HG03064 (cell line): ENCODE measurements at regions not wholly inside any gene's neighbourhood (a gene's known extent, or its start where the extent isn't known, plus 50 kb on each side); places are given as distances from the start of the nearest gene placed in this dataset.
"Not testable (repeated sequence)": the region's sequence is repeated elsewhere in the genome, so short reads cannot be mapped to it uniquely, and the experiment has no call there.

Source experiments
- ATAC-seq: cut with Tn5 transposase; IDR thresholded peaks from one replicate; pipeline ENCODE4 v1.9.1; 2021; ENCODE audit warnings: low read depth; ENCODE audit not compliant: unreplicated experiment

DNA sequence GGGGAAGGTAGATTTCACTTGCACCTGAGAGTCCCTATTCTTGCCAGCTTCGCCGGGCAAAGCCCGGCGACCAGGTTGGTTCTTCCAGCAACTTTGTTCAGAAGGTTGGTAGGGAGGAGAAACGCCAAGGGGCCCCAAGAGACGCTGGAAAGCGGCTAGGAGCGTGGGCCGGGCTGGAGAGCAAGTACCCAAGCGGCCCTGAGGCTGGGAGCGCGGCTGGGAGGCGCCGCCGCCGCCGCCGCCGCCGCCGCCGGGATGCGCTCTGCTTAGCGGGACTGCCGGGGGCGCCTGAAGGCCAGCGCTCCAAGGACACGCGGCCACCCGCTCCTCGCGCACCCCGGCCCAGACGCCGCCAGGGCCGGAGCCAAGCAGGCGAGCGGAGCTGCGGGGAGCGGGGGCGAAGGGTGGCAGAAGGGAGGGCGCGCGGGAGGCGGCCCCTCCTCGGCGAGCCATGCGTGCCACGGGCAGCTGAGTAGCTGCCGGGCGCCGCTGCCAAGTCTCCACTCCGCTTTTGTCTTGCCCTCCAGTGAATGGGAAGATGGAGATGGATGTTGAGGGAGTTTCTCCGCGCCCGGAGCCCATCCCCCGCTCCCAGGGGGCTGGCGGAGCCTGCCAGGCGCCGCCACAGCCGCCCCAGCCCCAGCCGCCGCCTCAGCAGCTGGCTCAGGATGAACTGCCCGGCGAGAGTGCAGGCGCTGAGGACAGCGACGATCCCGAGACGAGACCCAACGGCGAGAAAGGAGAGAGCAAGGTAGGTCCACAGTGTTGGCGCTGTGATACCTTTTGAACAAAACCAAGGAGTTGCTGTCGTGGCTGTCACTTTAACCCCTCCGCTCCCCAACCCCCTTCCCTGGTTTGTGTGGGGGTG lies 227.4 kb upstream of the AZI2 start:
- no peak for ATAC-seq

DNA sequence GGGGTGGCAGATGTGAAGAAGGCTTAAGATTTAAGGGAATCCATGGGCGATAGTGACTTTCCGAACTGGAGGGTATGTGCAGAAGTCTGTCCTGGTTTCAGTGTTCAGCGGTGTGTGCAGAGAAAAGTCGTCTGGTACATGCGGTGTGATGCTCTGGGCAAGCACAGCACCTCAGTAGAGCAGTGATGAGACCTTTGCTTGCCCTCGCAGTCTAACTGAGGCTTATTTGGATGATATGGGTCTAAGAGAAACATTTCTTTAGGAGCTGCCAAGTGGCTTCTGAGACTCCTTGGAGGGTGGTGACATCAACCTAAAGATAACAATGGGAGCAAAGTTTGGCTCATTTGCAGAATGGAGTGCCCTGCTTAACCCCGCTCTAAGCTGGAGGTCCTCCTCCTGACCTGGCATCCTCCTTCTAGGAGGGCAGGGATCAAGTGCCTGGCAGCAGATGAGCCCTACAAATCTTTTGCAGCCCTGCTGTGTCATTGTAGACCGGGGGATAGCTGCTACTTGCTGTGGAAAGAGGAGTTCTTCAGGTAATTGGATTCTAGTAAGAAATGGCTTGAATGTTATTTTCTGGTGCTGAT lies 228.1 kb upstream of the AZI2 start:
- no peak for ATAC-seq

DNA sequence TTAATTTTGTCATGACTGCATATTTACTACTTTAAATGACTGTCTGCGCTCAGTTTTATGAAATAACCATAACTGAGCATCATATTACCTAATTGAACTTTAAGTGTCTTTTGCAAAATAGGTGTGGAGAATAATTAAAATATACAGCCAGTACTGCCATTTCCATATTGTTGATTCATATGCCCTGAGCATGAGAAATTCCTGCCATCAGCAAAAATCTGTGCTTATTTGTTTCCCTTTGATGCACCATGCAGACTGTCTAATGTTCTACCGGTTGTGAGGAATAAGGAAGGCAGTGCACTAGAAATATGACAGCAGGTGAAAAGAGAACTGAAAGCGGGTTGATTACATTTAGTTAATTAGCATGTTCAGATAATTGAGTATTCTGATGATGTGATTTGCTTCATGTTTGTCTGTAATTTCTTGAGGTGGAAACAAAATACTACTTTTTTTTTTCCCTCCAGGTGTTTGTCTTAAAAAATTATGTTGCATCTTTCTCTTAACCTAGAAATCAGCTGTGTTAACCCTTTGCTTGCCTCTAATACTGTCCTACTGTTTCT lies 229.4 kb upstream of the AZI2 start:
- ATAC-seq, result no peak

DNA sequence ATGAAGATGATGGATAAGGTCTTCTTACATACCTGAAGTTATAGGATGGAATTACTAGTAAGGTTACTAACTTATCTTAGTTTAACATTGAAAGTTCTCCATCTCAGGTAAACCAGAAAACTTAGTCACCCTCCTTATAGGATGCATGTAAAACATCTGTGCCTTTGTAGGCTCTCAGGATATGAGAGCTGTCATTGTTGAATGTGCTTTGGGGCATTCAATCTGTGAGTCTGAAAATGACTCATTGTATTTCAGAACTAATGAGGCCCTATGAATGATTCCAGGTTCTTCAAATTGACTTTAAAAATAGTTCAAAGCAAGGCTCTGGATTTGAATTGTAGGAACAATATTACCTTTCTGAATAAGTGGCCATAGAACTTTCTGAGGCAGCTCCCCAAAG lies 237.7 kb upstream of the AZI2 start:
- ATAC-seq, result no peak

DNA sequence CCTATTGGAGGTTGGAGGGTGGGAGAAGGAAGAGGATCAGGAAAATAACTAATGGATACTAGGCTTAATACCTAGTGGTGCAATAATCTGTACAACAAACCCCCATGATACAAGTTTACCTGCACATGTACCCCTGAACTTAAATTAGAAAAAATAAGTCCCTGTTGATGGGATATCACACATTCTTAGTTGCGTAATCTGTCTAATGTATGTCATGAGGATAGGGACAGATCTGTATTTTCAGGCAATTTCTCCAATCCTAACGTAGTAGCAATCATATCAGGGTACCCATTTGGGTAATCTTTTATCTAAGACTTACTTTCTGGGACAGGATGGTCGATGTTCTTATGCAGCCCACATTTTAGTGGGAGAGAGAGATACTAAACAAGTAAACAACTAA lies 239.1 kb upstream of the AZI2 start:
- ATAC-seq, result no peak

DNA sequence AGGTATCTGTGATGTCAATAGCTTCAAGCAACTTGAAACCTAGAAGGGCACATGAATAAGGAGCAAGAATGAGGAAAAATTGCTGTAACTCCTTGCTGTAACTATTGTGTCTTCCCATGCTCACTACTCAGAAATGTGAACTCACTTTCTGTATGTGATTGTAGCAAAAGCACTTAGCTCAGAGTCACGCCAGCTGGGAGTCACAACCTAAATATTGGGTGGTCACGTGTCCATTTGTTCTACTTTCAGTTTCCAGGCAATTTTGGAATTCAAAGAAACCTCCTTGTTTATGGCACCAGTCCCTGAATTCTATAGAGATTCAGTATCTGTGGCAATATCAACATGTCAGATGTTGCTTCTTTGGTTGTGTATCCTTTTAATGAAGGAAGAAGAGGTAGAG lies 241.6 kb upstream of the AZI2 start:
- ATAC-seq, result no peak

DNA sequence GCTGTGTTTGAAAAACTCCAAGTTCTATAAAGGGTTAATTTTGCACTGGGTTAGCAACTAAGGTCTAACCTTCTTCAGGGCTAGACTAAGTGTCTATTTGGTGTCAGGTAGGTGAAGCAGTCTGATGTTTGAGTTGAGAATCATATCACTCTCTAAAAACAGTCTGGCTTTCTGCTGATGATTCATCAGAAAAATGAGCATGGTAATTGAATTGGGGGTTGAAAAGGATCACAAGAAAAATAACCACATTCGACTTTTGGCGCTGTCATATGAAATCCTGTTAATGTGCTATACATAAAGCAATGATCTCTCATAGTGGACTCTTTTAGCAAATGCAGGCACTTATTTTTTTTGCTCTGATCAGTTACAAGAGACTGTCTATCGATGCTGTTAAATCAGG lies 242.2 kb upstream of the AZI2 start:
- ATAC-seq, result no peak

DNA sequence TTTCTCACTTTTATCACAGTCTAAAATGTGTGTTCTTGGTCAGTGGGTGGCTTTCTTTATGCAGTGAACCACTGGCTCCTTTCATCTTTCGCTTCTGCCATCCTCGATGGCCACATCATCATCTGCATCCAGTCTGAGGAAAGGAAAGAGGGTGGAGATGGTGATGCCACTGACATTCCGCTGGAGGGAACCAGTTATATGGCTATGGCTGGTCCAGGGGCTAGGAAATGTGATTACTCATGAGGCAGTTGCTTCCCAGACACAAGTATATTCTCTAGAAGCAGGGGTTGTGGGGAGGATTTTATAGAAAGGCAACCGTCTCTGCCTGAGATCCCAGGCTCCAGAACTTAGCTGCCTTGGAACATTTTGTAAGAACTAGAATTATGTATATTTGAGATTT lies 246.7 kb upstream of the AZI2 start:
- ATAC-seq, result no peak

DNA sequence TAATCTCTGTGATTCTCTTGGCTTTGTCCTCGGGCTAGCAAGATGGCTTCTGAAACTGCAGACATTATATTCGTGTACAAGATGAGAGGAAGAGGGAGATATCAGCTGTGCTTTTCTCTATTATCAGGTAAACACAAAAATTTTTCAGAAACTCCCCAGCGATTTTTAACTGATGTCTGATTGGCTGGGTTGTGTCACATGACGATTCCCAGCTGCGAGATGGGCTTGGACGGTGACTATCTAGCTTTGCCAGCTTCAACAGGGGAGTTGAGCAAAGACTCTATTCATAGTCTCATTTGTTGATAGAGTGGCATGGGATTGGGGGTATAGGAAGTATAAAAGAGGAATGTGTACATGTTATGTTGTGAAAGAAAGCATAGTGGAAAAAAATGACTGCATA lies 248.8 kb upstream of the AZI2 start:
- ATAC-seq, result no peak

DNA sequence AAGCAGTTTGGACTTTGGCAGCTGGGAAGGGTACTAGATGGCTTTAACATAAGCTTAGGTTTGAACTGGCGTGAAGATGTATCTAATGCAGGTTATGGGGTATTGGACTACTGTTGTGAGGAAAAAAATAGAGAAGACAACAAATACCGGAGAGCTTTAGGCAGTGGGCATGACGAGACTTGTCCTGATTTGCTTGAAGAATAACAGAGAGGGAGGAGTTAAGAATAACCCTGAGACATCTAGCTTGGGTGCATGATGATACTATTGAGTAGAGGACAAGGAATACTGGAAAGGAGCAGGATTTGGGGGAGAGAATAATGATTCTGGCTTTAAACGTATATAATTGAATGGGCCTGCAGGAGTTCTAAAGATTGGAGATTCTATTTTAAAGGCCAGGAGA lies 249.5 kb upstream of the AZI2 start:
- no peak for ATAC-seq

DNA sequence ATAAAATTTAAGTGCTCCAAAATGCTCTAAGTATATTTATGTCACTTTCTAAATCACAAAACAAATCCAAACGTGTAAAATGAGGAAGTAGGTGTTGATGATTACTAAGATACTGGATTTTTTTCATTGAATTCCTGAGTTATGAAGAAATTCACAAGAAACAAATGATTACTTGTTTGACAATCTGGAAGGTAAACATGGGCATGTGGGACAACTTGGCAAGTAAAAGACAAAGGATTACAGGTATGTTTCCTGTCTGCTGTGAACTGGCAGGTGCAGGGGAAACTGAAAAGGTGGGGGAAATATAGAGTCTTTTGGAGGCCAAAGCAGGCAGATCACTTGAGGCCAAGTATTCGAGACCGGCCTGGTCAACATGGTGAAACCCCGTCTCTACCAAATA lies 252.7 kb upstream of the AZI2 start:
- ATAC-seq, result no peak

DNA sequence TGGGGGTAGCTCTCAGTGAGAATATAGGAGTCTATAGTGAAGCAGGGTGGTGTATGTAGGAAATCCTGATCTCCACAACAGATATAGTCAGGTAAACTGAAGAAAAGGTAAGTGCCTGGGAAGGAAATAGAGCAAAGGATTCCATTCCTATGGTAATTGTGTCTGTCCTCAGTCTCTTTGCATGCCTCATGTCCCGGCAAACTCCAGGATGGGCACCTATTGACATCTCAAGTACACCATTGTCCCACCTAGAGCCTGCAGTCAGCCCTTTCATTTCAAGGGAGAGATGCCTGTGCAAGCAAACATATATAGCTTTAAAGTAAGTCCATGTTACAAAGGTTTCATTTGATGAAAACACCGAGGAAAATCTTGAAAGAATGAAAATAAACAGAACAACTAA lies 257.7 kb upstream of the AZI2 start:
- no peak for ATAC-seq

DNA sequence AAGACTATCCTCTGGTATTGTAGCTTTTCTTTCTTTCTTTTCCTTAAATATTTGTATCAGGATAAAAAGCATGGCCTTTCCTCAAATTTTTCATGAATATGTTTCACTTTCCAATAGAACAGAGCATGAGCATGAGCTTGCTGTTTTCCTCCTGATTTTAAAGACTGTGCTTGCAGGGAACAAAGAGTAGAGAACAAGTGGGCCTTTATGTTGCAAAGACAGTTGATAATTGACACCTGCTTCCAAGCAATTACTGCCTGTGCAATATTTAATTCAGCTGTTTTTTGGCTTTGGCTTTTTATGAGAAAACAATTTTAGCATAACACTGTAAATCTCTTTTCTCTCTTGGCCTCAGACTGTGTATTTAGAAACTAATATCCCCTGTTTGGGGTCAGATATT lies 263.6 kb upstream of the AZI2 start:
- ATAC-seq, result no peak

DNA sequence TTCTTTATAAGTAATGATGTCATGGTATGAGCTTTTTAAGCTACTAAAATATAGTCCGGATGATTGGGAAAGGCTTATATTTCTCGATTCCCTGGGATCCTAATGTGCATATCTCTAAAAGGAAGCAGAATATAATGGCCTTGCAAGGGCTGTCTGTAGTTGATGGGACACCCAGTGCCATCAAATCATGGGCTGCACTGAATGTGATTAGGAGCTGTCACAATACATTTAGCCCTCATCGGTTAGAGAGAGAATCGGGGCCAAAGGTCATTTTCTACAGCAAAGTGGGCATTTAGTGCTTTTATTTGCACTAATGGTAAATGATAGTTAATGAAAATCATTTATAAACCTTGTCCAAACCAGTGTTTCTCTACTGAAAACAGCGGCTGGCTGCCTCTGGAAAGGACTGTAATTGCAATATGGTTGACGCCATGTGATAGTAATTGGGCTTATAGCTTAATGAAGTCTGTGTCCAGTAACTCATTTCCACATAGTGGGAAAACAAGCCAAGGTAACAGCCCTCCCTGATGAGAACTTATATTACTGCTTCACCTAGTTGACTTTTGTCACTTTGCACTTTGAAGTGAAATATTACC lies 265.0 kb upstream of the AZI2 start:
- ATAC-seq, result no peak

DNA sequence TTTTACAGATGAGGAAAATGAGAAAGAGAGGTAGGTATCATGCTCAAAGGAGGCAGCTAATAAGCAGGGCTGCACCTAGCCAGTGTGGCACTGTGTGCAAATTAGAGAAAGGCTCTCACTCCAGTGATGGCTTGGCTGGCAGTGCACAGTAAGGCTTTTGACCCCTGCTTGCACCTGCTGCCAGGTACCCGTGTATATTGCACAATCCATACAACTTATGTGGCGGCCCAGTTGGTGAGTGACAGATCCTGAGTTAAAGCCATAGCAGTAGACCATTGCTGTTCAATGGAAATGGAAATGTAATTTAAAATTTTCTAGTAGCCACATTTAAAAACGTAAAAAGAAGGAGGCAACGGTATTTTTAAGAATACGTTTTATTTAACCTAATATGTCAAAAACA lies 266.4 kb upstream of the AZI2 start:
- no peak for ATAC-seq

DNA sequence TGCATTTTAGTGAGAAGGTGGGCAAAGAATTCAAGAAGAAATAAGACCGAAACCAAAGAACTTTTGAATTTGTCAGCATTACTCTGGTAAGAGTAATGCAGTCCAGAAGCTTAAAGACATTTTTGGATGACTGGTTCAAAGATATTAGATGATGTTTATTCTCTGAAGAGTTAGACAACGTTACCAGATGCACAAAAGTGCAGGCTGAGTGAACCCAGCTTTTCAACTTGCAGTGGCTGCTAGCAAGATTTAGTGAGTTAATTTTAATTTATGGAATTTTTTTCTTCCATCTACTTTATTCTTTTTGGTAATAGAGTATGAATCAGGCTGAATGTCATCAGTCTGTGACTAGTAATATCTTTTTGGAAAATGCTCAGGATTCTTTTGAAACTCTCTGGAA lies 267.3 kb upstream of the AZI2 start:
- ATAC-seq, result no peak

DNA sequence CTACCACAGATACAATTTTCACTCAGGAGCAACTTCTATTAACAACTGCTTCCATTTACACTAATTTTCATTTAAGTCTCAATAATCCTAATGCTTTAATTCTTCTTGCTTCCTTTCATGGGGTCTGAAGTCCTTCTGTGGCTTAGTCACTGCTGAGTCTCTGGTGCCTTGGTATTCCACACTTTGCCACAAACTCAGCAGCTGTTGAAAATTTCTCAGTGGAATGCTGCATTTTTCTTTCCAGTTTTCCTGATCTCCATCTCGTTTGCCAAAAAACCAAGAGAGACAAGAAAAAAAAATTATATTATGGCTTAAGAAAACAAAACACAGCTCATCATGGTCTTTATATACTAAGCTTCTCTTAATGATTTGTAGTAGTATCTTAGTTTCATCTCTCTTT lies 269.2 kb upstream of the AZI2 start:
- no peak for ATAC-seq

DNA sequence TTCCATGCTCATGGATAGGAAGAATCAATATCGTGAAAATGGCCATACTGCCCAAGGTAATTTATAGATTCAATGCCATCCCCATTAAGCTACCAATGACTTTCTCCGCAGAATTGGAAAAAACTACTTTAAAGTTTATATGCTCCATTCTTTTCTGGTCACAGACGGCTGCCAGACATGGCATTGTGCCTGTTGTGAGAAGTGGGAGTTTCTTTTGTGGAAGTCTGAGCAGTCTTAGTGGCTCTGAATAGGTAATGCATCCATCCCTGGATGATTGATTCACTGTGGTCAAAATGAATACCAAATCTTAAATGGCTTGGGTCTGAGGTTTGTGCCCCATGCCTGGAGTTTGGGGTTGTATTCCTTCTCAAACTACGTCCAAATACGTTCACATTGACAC lies 274.5 kb upstream of the AZI2 start:
- ATAC-seq, result no peak

DNA sequence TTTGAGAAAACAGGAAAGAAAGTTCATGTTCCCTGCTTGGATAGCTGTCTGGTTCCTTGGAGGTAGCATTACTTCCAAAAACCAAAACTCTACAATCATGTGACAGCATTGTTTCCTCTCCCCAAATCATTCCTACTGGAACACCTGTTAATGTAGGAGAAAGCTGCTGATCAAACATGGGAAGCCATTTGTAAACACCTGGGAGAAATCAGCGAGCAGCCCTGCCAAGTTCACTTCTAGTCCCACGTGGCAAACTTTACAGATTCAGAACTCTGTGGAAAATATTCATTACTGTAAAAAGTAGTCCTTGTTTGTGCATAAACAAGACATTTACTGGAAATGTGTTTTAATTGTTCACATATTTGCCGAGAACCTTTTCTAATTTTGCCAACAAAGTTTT lies 275.5 kb upstream of the AZI2 start:
- no peak for ATAC-seq

DNA sequence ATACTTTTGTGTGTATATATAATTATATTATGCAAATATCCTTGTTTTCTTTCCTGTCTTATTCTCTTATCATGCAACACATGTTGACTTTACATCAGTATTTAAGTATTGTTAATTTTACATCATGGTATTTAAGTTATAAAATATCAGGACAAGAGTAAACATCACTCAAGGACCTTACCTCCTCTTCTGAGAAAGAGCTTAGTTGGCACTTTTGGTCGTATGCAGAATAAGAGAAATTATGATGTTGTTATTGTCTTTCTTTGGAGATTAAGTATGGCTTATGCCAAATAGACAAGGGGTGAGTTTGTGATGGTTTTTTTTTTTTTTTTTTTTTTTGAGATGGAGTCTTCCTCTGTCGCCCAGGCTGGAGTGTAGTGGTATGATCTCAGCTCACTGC lies 279.2 kb upstream of the AZI2 start:
- not testable (repeated sequence) for ATAC-seq

DNA sequence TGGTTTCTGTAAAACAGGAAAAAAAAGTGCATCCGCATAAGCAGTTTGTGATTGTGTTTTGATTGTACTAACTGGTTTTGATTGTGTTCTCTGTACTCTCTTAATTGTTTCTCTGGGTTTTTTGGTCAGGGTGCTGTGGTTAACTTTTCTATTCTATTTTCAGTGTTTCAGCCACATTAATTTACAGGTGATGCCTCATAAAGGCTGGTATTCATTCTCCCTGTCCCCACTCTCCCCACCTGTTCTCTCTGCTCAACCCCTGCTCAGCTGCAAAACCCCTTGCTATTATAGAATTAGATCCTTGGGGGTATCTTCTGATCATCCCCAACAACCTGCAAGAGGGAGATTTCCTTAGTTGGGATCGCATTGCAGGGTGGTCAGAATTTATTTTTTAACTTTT lies 285.4 kb upstream of the AZI2 start:
- ATAC-seq, result no peak

DNA sequence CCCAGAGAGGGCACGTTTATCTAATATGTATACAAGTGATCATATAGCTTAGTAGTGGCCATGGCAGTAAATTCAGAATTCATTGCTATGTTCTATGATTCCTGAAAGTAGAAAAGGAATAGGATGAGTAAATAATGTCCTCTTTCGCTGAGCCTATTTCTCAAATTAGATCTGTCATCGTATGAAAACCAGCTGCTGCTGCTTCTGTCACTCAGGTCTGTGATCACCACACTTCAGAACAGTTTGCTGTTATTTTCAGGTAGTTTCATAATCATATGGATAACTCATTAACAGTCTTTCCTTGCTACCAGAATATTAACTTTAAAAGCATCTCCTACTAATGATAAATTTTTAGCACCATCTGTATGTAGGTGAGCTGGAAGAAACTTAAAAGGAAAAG lies 289.1 kb upstream of the AZI2 start:
- ATAC-seq, result no peak
